ENCODE measurements at regions not wholly inside any gene's neighbourhood (a gene's known extent, or its start where the extent isn't known, plus 50 kb on each side); places are given as distances from the start of the nearest gene placed in this dataset.

DNA sequence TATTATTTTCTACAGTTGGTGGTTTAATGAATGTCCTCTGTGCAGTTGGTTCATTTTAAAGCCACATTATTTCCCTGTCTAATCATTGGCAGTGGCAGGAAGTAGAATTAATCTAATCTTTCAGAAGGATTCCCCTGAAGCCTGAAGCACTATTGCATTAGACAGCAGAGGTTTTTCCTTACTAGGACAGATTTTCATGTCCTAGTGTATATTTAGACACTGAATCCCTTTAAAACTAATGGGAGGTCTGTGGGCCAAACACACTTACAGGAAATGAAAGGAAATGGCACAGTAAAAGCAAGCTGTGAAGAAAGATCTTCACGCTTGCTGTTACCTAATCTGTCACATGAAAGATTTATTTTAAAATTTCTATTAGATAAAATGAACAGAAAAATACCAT, 165.2 kb downstream of the SLC39A8 start:
- no peak overlapping the region for H3K9ac ChIP-seq (replicated peaks; ENCODE audit: extremely low read depth, insufficient read depth, low read length)
- intact Hi-C loops (cut with micrococcal nuclease): no loop called here
- dilution Hi-C loops (cut with MboI; ENCODE audit: extremely low pct_ligation_motif_present, low sequenced_read_pairs): no loop called here
- H2AFZ ChIP-seq (ENCODE audit: low read depth, low read length): no peak overlapping the region
- ChIA-PET POLR2A (no interaction called here), CTCF (interaction anchor here (1.5 kb wide), 1 partner anchor 11 kb away, joined by 3 read pairs; no protein-coding TSS in a partner anchor)
- H4K20me1 ChIP-seq (replicated peaks; ENCODE audit: control insufficient read depth, extremely low read depth, insufficient read depth, low read length): no peaks in the 10 kb centered on the region
- H3K27ac ChIP-seq (ENCODE audit: insufficient read depth, low read depth, low read length): no peak overlapping the region
- BruUV-seq (replicated peaks): no TSS peak
- H3K36me3 ChIP-seq (ENCODE audit: control insufficient read depth in 2 of 2, extremely low read depth in 1 of 2, insufficient read depth in 2 of 2, low read length in 2 of 2): no peaks in the 10 kb centered on the region
- no peak overlapping the region for H3K4me2 ChIP-seq (ENCODE audit: insufficient read depth, low read length)
- FAIRE-seq (no peak), DNase-seq (ENCODE audit: low read depth, low spot score) (peak; percentile 23)
- no peaks in the 10 kb centered on the region for H3K79me2 ChIP-seq (ENCODE audit: control insufficient read depth, insufficient read depth, low read length)
- no peak overlapping the region for H3K4me3 ChIP-seq (replicated peaks in 1 of 3; ENCODE audit: insufficient read depth in 1 of 3, low read depth in 1 of 3, low read length in 3 of 3)
- no peaks in the 10 kb centered on the region for H3K27me3 ChIP-seq (ENCODE audit: control insufficient read depth in 2 of 2, insufficient read depth in 2 of 2, low read length in 2 of 2)
- H3K9me1 ChIP-seq (replicated peaks; ENCODE audit: control insufficient read depth, extremely low read depth, insufficient read depth, low read length): no peaks in the 10 kb centered on the region
- TF ChIP-seq EZH2 (IDR thresholded peaks at IDR 0.05; ENCODE audit: borderline replicate concordance, low read depth, low read length, severe bottlenecking) (no peak), MYC (IDR thresholded peaks at IDR 0.05; ENCODE audit: low read depth, low read length) (no peak), JUN (IDR thresholded peaks at IDR 0.05; ENCODE audit: borderline replicate concordance, insufficient read depth, insufficient read length, low read depth) (no peak), FOS (IDR thresholded peaks at IDR 0.05; ENCODE audit: borderline replicate concordance, insufficient read depth, low read length) (no peak), POLR2AphosphoS5 (IDR thresholded peaks at IDR 0.05; ENCODE audit: insufficient read depth, low read depth, low read length) (no peak), GATA2 (IDR thresholded peaks at IDR 0.05; ENCODE audit: insufficient read depth, insufficient read length, low read depth, low read length) (no peak), POLR2A (IDR thresholded peaks at IDR 0.05; ENCODE audit: low read depth, low read length) (no peak), MAX (IDR thresholded peaks at IDR 0.05; ENCODE audit: insufficient read depth, insufficient read length) (no peak)
- TF ChIP-seq, protein P1, sequence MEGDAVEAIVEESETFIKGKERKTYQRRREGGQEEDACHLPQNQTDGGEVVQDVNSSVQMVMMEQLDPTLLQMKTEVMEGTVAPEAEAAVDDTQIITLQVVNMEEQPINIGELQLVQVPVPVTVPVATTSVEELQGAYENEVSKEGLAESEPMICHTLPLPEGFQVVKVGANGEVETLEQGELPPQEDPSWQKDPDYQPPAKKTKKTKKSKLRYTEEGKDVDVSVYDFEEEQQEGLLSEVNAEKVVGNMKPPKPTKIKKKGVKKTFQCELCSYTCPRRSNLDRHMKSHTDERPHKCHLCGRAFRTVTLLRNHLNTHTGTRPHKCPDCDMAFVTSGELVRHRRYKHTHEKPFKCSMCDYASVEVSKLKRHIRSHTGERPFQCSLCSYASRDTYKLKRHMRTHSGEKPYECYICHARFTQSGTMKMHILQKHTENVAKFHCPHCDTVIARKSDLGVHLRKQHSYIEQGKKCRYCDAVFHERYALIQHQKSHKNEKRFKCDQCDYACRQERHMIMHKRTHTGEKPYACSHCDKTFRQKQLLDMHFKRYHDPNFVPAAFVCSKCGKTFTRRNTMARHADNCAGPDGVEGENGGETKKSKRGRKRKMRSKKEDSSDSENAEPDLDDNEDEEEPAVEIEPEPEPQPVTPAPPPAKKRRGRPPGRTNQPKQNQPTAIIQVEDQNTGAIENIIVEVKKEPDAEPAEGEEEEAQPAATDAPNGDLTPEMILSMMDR (IDR thresholded peaks at IDR 0.05; ENCODE audit: extremely low read depth in 1 of 2, insufficient read depth in 1 of 2, low read depth in 1 of 2, low read length in 2 of 2): no peak
- peaks cover 1% of the 10 kb centered on the region for H3K4me1 ChIP-seq (ENCODE audit: control insufficient read depth, extremely low read depth, insufficient read depth, low read length)
- H3K9me3 ChIP-seq (replicated peaks; ENCODE audit: control insufficient read depth, insufficient read depth, low read length): no peaks in the 10 kb centered on the region
